T-helper 2 cell treated with Interferon-gamma antibody and Interleukin-4, amounts not matched to agents 5 μg/mL and 100 μg/mL, for 36 hours (primary cell): ENCODE measurements at regions not wholly inside any gene's neighbourhood (a gene's known extent, or its start where the extent isn't known, plus 50 kb on each side); places are given as distances from the start of the nearest gene placed in this dataset.
"Not testable (repeated sequence)": the region's sequence is repeated elsewhere in the genome, so short reads cannot be mapped to it uniquely, and the experiment has no call there.

Source experiments
- DNase-seq: peaks from one replicate; pipeline ENCODE4 v3.0.0; 2021; ENCODE audit warnings: low spot score
- H3K27ac Mint-ChIP-seq: one replicate; pipeline ENCODE4 v1.8.0; 2021; ENCODE audit warnings: mild to moderate bottlenecking, mixed read lengths
- H3K27me3 Mint-ChIP-seq: one replicate; pipeline ENCODE4 v1.8.0; 2021; ENCODE audit warnings: low read depth, mixed read lengths
- H3K36me3 Mint-ChIP-seq: one replicate; pipeline ENCODE4 v1.8.0; 2021; ENCODE audit warnings: low read depth, mixed read lengths
- H3K4me1 Mint-ChIP-seq: one replicate; pipeline ENCODE4 v1.8.0; 2021; ENCODE audit warnings: low read depth, mixed read lengths
- H3K4me3 Mint-ChIP-seq: one replicate; pipeline ENCODE4 v1.8.0; 2022; ENCODE audit warnings: mild to moderate bottlenecking, moderate library complexity, mixed read lengths
- H3K9me3 Mint-ChIP-seq: one replicate; pipeline ENCODE4 v1.8.0; 2021; ENCODE audit warnings: mixed read lengths

DNA sequence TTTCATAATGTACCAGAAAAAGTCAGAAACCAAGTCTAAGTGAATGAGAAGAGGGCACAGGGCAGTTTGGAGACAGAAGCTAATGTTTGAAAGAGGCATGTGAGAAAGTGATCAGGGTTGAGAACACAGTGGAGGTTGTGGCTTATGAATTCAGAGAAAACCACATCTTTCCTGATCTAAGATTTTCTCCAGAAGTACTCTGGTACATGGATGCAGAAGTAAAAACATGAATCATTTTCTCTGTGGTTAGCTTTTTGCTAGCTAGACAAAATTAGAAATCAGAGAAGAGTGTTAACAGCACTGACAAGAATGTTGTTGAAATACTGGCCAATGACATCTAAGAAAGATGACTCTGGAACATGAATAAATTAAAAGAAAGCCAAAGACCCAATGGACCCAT lies 541.1 kb downstream of the DNAH5 start:
- Mint-ChIP-seq H3K27me3 (no peaks in the 10 kb centered on the region), H3K4me1 (no peaks in the 10 kb centered on the region), H3K9me3 (peaks cover 21% of the 10 kb centered on the region), H3K4me3 (no peak overlapping the region), H3K27ac (no peak overlapping the region), H3K36me3 (no peaks in the 10 kb centered on the region)
- DNase-seq: no peak

DNA sequence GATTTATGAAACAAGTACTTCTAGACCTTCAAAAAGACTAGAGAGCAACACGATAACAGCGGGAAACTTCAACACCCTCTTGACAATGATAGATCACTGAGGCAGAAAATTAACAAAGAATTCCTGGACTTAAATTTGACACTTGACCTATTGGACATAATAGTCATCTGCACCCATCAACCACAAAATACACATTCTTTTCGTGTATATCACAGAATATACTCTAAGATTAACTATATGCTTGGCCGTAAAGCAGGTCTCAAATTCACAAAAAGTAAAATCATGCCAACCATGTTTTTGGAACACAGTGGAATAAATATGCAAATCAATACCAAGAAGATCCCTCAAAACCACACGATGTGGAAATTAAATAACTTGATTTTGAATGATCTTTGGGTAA lies 559.4 kb downstream of the DNAH5 start:
- H3K27me3 Mint-ChIP-seq: no peaks in the 10 kb centered on the region
- H3K4me3 Mint-ChIP-seq: no peak overlapping the region

DNA sequence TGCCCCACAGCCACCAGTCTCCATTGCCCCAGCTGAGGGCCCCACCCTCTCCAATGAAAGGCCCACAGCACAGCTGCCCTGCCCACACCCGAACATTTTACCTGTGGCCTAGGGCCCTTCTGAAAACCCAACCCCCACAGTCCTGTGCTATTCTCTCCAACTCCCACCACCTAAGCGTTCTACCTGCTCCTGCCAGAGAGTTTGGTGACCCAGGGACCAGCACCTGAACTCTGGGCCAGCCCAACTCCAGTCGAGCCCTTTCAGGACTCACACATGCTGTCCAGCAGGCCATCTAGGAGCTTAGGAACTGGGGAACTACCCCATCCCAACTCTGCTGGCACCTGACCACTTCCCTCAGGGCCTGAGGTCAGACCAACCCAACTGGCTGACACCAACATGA lies 562.3 kb downstream of the DNAH5 start:
- Mint-ChIP-seq H3K27me3 (no peaks in the 10 kb centered on the region), H3K4me1 (no peaks in the 10 kb centered on the region), H3K36me3 (no peaks in the 10 kb centered on the region), H3K9me3 (peaks cover 48% of the 10 kb centered on the region), H3K4me3 (no peak overlapping the region), H3K27ac (no peak overlapping the region)
- no peak for DNase-seq

More for the DNA sequence above, 559.4 kb downstream of the DNAH5 start:
- Mint-ChIP-seq H3K4me1 (no peaks in the 10 kb centered on the region), H3K9me3 (peaks cover 58% of the 10 kb centered on the region), H3K36me3 (no peaks in the 10 kb centered on the region), H3K27ac (no peak overlapping the region)
- no peak for DNase-seq

DNA sequence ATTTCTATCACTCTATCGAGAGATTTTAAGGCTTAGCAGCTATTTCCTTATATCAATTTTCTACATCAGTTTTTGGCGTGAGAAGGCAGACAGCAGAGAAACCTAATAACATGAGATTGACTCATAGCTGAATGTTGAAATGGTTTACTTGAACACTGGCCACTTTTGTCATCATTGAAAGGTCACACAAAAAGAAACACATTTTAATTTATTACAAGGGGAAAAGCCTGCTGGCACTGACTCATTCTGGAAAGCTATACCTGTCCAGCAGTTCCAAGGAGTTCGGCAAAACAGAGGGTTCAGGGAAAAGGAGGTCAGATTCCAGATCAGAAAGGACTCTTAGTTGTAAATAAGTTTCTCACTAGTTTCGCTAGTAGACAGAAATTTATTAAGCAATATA lies 566.4 kb downstream of the DNAH5 start:
- DNase-seq: no peak
- Mint-ChIP-seq H3K36me3 (no peaks in the 10 kb centered on the region), H3K4me3 (no peak overlapping the region), H3K27ac (no peak overlapping the region), H3K9me3 (peaks cover 37% of the 10 kb centered on the region), H3K27me3 (no peaks in the 10 kb centered on the region), H3K4me1 (no peaks in the 10 kb centered on the region)

- Mint-ChIP-seq H3K4me1 (no peaks in the 10 kb centered on the region), H3K36me3 (no peaks in the 10 kb centered on the region), H3K27me3 (no peaks in the 10 kb centered on the region), H3K9me3 (peaks cover 25% of the 10 kb centered on the region), H3K27ac (no peak overlapping the region), H3K4me3 (no peak overlapping the region)
- no peak for DNase-seq
Measured at GRCh38 chr5:13359344-13359743, 585.1 kb downstream of the DNAH5 start.

GRCh38 chr5:13358342-13358741 lies 586.1 kb downstream of the DNAH5 start:
- Mint-ChIP-seq H3K4me1 (no peaks in the 10 kb centered on the region), H3K9me3 (peaks cover 29% of the 10 kb centered on the region), H3K27me3 (no peaks in the 10 kb centered on the region), H3K36me3 (no peaks in the 10 kb centered on the region), H3K27ac (no peak overlapping the region), H3K4me3 (no peak overlapping the region)
- no peak for DNase-seq

GRCh38 chr5:13357929-13358328 lies 586.6 kb downstream of the DNAH5 start:
- Mint-ChIP-seq H3K27me3 (no peaks in the 10 kb centered on the region), H3K36me3 (no peaks in the 10 kb centered on the region), H3K4me3 (no peak overlapping the region), H3K9me3 (peaks cover 29% of the 10 kb centered on the region), H3K4me1 (no peaks in the 10 kb centered on the region), H3K27ac (no peak overlapping the region)
- DNase-seq: no peak

GRCh38 chr5:13356226-13356625 lies 588.3 kb downstream of the DNAH5 start:
- Mint-ChIP-seq H3K27me3 (no peaks in the 10 kb centered on the region), H3K4me3 (no peak overlapping the region), H3K27ac (no peak overlapping the region), H3K36me3 (no peaks in the 10 kb centered on the region), H3K9me3 (peaks cover 29% of the 10 kb centered on the region), H3K4me1 (no peaks in the 10 kb centered on the region)
- no peak for DNase-seq

DNA sequence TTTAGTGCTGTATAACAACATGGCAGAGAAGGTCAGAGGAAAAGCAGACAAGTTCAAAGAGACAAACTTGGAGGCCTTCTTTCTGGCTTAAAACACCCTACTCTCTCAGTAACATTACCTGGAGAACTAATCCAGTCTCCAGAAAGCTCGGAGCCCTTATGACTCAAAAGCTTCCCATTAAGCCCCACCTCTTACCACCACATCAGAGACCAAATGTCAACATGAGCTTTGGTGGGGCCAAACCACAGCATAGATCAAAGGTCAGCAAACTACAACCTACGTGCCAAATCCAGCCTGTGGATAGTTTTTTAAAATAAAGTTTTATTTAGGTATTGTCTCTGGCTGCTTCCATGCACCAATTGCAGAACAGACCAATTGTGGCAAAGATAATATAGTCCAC lies 589.9 kb downstream of the DNAH5 start:
- H3K27me3 Mint-ChIP-seq: no peaks in the 10 kb centered on the region
- no peak for DNase-seq
- H3K36me3 Mint-ChIP-seq: no peaks in the 10 kb centered on the region
- H3K4me3 Mint-ChIP-seq: no peak overlapping the region
- peaks cover 23% of the 10 kb centered on the region for H3K9me3 Mint-ChIP-seq
- no peaks in the 10 kb centered on the region for H3K4me1 Mint-ChIP-seq
- H3K27ac Mint-ChIP-seq: no peak overlapping the region

GRCh38 chr5:13350767-13351166 lies 593.7 kb downstream of the DNAH5 start:
- no peak overlapping the region for H3K4me3 Mint-ChIP-seq
- no peaks in the 10 kb centered on the region for H3K27me3 Mint-ChIP-seq
- H3K36me3 Mint-ChIP-seq: no peaks in the 10 kb centered on the region

DNA sequence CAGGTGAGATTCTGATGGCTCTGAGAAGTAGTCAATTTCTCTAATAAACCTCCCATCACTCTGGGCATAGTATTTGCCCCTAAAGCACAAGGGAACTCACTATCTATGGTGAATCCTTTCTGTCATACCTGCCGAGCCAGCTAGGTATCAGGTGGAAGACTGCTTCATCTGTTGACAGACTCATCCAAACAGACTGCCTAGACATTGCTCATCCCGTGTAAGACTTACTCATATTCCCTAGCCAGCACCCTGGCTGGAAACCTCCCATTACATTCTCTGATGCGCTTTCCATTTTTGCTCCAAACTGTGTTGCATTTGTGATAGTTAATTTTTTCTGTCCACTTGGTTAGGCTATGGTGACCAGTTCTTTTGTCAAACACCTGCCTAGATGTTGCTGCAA lies 595.9 kb downstream of the DNAH5 start:
- H3K27me3 Mint-ChIP-seq: no peaks in the 10 kb centered on the region
- peaks cover 37% of the 10 kb centered on the region for H3K9me3 Mint-ChIP-seq
- no peaks in the 10 kb centered on the region for H3K4me1 Mint-ChIP-seq
- no peak for DNase-seq
- H3K36me3 Mint-ChIP-seq: no peaks in the 10 kb centered on the region
- no peak overlapping the region for H3K4me3 Mint-ChIP-seq
- H3K27ac Mint-ChIP-seq: no peak overlapping the region

More at GRCh38 chr5:13350767-13351166, 593.7 kb downstream of the DNAH5 start:
- no peaks in the 10 kb centered on the region for H3K4me1 Mint-ChIP-seq
- H3K9me3 Mint-ChIP-seq: peaks cover 31% of the 10 kb centered on the region
- no peak overlapping the region for H3K27ac Mint-ChIP-seq
- no peak for DNase-seq

GRCh38 chr5:13346401-13346800 lies 598.1 kb downstream of the DNAH5 start:
- H3K4me3 Mint-ChIP-seq: no peak overlapping the region
- H3K4me1 Mint-ChIP-seq: no peaks in the 10 kb centered on the region
- H3K27ac Mint-ChIP-seq: no peak overlapping the region
- no peaks in the 10 kb centered on the region for H3K27me3 Mint-ChIP-seq
- H3K9me3 Mint-ChIP-seq: peaks cover 53% of the 10 kb centered on the region
- no peaks in the 10 kb centered on the region for H3K36me3 Mint-ChIP-seq
- no peak for DNase-seq

- H3K4me3 Mint-ChIP-seq: no peak overlapping the region
- H3K36me3 Mint-ChIP-seq: no peaks in the 10 kb centered on the region
- H3K9me3 Mint-ChIP-seq: peaks cover 55% of the 10 kb centered on the region
- no peak for DNase-seq
- H3K27me3 Mint-ChIP-seq: no peaks in the 10 kb centered on the region
- no peak overlapping the region for H3K27ac Mint-ChIP-seq
- H3K4me1 Mint-ChIP-seq: no peaks in the 10 kb centered on the region
Measured at GRCh38 chr5:13339093-13339492, 605.4 kb downstream of the DNAH5 start.

DNA sequence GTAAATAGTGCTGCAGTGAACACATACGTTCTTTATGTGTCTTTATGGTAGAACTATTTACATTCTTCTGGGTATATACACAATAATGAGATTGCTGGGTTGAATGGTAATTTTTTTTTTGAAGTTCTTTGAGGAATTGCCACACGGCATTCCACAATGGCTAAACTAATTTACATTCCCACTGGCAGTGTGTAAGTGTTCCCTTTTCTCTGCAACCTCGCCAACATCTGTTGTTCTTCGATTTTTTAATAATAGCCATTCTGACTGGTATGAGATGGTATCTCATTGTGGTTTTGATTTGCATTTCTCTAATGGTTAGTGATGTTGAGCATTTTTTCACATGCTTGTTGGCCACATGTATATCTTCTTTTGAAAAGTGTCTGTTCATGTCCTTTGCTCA lies 609.5 kb downstream of the DNAH5 start:
- not testable (repeated sequence) for H3K27ac Mint-ChIP-seq, DNase-seq, H3K4me1 Mint-ChIP-seq, H3K36me3 Mint-ChIP-seq, H3K27me3 Mint-ChIP-seq, H3K4me3 Mint-ChIP-seq
- H3K9me3 Mint-ChIP-seq: peaks cover 38% of the 10 kb centered on the region

DNA sequence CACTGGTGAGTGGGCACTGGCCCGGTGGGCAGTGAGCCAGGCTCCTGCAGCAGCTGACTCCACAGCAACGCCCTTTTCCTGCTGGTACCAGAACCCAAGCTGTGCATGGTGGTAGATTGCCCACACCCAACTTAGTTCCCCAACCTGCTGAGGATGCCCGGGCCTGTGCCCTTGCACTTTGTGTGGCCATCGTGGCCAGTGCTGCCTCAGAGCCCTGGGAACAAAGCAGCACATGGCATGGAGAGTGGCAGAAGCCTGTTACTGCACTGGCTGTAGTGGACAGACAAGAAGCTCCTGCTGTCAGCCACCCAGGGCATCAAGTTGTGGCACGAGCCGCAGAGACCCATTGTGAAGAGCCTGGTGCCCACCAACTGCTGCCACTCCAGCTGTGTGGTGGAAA lies 612.9 kb downstream of the DNAH5 start:
- Mint-ChIP-seq H3K4me1 (no peaks in the 10 kb centered on the region), H3K27me3 (no peaks in the 10 kb centered on the region), H3K4me3 (no peak overlapping the region), H3K9me3 (peaks cover 39% of the 10 kb centered on the region), H3K36me3 (no peaks in the 10 kb centered on the region), H3K27ac (no peak overlapping the region)
- DNase-seq: no peak
